GM19240 (cell line): ENCODE measurements at regions not wholly inside any gene's neighbourhood (a gene's known extent, or its start where the extent isn't known, plus 50 kb on each side); places are given as distances from the start of the nearest gene placed in this dataset.
"Not testable (repeated sequence)": the region's sequence is repeated elsewhere in the genome, so short reads cannot be mapped to it uniquely, and the experiment has no call there.

Source experiments
- DNase-seq: peaks from one replicate; pipeline ENCODE4 v3.0.0; 2011; ENCODE audit warnings: low spot score; ENCODE audit not compliant: insufficient read length

DNA sequence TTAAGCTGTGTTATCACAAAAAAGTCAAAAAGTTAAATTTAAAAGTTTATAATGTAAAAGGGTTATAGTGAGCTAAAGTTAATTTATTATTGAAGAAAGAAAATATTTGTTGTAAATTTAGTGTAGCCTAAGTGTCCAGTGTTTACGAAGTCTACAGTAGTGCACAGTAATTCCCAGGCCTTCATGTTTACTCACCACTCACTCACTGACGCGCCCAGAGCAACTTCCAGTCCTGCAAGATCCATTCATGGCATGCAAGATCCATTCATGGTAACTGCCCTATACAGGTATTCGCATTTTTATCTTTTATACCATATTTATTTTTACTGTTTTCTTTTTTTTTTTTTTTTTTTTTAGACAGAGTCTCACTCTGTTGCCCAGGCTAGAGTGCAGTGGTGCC is 69.5 kb downstream of the TPRA1 start:
- no peak for DNase-seq

DNA sequence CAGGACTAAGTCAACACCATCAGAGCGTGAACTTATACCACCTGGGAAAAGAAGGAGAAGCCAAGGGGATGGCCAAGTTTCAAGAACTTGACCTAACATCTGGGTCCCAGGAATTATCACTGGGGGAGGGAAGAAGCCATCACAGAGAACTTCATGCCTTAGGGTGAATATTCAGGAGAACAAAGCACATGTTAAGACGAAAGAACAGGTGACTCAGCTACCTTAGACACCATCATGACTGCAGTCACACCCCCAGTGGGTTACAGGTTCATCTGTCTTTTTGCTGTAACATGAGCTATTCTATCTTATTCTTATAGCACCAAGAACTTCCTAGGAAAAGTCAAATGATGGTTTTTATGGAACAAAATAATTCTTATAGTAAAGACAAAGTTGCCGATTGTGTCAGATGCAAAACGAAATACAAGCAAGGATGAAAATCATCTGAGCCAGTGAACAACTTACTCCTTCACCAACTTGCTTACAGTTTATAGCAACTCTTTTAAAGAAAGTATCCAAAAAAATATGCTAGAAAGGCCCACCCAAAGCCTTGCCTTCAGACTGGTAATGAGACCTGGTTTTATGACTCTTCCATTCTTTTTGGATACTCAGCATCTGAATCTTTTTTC is 72.0 kb downstream of the TPRA1 start:
- no peak for DNase-seq

DNA sequence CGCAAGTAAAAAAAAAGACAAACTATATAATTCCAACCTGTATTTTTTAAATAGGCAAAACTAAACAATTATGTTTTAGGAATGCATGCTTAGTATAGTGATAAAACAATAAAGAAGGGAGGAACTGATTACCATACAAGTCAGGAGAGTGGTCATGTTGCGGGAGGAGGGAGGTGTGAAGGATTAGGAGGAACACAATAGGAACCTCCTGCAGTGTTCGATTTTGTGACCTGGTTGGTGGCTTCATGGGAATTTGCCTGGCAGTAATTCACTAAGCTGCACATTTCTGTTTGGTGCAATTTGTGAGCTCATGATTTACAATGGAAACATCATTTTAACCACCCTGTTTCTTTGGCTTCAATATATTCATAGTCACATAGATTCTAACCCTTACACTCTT is 78.3 kb downstream of the TPRA1 start:
- DNase-seq, result no peak

DNA sequence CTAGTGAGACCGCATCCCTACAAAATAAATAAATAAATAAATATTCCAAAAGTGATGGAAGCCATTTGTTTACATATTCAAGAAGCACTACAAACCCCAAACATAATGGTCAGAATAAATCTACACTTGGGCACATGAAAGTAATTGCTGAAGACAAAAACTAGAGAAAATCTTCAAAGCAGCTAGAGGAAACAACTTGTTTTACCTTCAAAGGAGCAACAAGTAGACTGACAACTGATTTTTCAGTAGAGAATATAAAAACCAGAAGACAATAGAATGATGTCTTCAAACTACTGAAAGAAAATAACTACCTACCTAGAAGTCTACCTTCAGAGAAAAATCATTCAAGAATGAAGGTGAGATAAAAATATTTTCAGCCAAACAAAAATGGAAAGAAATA is 89.4 kb downstream of the TPRA1 start:
- no peak for DNase-seq

DNA sequence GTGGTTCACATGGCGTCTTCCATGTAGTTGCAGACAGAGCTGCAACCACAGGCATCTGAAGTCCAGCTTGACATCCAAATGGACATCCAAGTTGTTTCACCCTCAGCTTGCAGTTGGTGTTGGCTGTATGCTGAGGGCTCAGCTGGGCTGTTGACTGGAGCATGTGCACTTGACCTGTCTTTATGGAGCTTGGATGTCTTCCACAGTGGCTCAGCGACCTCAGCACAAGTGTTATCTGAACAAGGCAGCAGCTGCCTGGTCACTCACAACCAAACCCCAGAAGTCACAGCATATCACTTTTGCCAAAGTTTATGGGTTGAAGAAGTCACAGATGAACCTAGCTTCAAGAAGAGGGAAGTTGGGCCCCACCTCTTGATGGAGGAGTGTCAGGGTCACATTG is 92.9 kb downstream of the TPRA1 start:
- DNase-seq, result no peak

DNA sequence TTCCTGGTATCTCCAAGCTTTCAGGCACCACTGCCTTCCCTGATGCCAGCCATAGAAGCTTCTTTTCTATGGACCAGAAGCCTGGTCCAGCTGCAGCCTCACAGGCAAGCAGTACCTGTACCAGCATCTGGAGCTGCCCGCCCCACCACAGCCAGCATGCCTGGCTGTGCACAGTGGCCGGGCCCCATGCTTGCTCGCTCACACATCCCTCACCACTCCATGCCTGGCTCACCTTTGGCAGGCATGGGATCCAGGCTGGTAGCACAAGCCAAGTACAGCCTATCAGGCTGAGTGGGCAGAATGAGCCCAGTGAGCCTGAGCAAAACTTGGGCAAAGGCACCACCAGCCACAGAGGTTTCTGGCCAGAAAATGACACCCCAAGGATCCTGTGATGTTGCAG is 93.4 kb downstream of the TPRA1 start:
- no peak for DNase-seq

DNA sequence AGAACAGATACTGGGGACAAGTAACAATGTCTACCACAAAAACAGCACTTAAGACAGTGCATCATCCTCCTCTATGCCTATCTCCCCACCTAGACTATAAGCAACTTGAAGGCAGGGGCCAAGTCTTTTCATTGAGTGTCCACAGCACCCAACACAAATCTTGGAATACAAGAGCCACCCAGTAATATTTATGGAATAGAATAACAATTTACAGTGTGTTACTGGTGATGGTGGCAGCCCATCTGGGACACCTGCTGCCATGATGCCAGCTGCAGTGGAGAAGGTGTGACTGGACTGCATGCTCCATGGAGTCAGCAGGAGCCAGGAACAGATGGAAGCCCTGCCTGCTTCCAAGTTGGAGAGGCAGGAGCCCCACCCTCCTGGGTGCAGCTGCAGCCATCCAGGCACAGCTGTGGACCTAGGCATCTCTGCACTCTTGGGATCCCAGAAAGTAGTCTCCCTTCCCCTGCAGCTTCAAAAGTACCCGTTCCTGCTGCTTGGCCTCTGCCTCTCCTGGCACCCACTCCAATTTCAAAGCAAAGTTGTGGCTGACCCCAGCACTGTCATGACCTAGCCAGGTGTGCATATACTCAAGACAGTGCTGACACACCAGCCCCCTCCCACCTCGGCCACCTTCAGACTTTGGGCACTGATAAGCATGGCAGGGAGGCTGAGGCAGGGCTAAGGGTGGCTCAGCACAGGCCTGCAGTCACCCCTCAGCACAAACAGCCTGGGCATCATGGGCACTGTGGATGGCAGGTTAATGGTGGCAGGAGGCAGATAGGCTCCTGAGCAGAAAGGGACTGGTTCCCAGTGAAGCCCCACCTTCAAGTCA is 94.5 kb downstream of the TPRA1 start:
- no peak for DNase-seq

DNA sequence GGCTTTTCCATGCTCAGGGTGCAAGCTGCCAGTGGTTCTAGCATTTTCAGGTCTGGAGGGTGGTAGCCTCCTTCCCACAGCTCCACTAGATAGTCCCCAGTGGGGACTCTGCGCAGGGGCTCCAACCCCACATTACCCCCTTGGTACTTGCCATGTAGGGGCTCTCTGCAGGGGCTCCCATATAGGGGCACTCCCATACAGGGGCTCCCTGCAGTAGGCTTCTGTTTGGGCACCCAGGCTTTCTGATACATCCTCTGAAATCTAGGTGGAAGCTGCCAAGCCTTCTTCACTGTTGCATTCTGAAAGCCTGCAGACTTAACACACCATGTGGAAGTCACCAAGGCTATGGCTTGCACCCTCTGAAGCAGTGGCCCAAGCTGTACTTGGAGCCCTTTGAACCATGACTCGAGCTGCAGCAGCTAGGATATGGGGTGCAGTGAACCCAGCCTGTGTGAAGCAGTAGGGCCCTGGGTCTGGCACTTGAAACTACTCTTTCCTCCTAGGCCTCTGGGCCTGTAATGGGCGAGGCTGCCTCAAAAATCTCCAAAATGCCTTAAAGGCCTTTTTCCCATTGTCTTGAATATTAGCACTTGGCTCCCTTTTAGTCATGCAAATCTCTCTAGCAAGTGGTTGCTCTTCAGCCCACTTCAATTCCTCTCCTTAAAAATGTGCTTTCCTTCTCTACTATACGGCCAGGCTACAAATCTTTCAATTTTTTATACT is 96.4 kb downstream of the TPRA1 start:
- DNase-seq, result no peak

DNA sequence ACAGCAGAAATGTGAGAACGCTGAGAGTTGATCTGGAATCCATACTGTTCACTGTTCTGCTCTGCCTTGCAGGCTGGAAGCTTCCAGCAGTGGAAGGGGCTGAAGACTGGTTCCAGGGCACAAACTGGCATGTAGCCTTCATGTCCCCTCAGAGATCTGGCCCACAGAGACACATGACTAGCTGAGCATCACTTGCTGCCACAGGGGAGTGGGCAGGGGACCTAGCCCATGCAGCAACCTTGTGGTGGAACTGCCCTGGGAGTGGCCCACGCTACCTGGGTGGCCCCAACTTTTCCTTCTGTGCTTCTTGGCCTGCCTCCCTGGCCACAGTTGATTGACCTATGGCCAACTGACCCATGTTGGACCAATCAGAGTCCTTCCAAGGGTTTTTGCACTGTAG is 98.1 kb downstream of the TPRA1 start:
- DNase-seq, result no peak

DNA sequence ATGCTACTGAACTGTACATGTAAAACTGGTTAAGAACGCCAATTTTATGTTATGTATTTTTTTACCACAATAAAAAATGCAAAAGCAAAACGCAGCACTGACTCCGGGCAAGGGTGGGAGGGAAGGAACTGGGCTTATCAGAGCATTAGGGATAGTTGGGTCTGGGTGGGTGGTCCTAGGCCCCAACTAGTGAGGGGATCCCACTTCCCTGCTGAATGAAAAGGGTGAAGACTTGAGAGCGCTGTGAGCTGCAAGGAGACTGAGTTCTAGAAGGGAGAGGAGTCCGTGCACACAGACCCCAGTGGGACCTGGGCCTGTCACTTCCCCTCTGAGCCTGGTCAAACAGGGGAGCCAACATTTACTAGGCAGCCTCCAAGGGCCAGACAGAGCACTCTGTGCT is 98.6 kb downstream of the TPRA1 start:
- no peak for DNase-seq

DNA sequence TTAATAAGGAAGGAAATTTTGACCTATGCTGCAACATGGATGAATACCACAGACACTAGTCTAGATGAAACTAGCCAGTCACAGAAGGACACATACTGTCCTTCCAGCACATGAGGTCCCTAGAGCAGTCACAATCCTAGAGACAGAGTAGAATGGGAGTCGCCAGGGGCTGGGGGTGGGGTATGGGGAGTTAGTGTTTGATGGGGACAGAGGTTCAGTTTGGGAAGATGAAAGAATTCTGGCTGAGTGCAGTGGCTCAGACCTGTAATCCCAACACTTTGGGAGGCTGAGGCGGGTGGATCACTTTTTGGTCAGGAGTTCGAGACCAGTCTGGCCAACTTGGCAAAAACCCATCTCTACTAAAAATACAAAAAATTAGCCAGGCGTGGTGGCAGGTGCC is 99.2 kb downstream of the TPRA1 start:
- DNase-seq, result no peak

DNA sequence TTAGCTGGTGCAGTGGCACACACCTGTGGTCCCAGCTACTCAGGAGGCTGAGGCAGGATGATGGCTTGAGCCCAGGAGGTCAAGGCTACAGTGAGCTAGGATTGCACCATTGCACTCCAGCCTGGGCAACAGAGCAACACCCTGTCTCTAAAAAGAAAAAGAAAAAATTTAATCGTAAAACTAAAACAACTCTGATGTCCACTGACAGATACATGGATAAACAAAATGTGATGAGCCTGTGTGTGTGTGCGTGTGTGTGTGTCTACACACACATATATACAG is 99.6 kb downstream of the TPRA1 start:
- not testable (repeated sequence) for DNase-seq

DNA sequence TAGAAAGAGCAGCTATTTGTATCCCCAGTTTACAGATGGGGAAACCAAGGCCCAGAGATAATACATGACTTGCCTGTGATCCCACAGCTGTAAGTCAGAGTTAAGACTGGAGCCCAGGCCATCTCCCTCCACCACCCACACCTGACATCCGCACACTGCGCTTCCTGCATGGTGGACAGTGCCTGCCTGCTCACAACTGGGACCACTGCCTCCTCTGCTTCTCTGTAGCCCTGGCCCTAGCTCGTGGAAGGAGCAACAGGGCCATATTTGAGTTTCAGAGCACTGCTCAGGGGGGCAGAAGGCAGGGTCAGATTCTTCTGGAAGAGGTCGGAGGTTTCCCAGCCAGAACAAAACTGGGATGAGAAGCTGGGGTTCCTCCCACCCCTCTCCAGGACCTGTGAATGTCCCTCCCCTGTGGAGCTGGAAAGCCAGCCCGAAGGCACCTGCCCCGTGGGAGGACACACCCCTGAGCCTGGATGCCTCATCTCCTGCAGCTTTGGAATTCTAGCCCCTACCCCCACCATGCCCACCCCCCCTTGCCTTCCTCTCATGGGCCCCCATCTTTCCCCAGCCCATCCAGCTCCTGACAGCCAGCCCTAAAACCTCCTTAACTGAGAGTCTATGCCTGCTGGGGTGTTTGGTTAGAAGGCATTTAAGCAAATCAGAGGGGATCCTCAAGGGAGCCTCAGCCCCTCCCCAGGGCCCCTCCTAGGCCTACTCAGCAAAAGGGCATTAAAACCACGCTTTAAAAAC is 100.1 kb downstream of the TPRA1 start:
- no peak for DNase-seq

DNA sequence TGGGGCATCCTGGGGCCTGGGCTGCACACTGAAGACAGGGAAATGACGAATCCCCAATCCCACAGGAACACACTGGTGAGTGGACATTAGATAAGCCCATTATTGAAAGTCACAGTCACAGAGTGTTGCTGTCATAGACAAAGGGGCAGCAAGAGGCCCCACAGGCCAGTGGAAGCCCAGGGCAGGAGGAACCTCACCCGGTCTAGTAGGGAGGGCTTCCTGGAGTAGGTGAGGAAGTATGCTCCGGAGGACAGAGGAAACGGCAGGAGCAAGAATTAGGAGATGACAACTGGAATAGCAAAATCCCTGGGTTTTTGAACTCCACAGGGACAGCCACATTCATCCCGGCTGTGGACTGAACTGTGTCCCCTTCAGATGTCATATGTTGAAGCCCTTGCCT is 101.2 kb downstream of the TPRA1 start:
- no peak for DNase-seq

DNA sequence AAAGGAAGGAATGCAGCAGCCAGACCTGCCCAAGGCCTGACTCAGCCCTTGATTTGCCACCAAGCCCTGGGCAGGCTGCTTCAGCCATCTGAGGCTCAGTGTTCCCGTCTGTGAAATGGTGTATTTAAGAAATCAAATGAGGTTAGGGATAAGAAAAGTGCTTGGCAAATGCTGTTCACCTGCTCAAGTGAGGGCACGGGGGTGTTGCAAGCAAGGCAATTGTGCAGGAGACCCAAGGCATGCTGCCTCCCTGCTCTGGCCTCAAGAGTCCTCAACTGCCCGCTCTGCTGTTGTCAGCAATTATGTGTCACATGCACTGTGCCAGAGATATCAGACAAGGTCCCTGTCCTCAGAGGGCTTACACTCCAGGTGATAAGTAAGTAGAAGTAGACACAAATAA is 101.8 kb downstream of the TPRA1 start:
- DNase-seq, result no peak

DNA sequence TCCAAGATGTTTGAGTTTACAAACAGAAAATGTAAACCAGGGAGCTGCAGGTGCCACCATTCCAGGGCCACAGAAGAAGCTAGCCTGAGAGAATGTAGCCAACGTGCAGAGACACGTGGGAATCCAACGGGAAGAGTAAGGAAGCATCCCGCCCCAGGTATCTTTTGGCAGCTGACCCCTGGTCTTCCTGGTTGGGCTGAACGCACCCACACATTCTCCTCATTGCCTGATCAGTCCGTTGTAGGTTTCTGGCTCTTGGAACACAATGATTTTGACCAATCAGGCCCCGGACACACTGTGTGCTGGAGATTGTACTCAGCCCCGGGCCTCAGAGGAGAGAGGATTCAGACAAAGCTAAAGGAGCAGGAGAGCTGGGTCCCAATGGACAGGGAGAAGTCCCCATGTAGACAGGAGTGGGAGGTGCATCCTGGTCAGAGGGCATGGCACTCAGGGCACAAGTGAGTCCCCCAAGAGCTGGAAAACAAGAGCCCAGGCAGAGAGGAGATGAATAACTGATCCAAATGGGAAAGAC is 102.3 kb downstream of the TPRA1 start:
- no peak for DNase-seq

DNA sequence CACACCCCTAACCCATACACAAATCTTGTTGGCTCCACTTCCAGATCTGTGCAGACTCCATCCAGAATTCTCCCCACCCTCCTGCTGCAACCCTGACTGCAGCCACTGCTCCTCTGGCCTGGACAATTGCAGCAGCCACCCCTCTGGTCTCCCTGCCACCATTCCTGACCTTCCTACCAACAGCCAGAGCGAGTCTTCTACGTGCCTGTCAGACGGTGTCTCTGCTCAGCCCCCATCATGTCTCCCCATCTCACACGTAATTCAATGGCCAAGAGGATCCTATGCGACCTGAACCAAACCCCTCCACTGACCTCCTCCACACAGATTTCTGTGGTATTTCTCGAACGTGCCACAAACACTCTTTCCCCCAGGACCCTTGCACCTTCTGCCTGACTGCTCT is 103.3 kb downstream of the TPRA1 start:
- DNase-seq, result no peak

DNA sequence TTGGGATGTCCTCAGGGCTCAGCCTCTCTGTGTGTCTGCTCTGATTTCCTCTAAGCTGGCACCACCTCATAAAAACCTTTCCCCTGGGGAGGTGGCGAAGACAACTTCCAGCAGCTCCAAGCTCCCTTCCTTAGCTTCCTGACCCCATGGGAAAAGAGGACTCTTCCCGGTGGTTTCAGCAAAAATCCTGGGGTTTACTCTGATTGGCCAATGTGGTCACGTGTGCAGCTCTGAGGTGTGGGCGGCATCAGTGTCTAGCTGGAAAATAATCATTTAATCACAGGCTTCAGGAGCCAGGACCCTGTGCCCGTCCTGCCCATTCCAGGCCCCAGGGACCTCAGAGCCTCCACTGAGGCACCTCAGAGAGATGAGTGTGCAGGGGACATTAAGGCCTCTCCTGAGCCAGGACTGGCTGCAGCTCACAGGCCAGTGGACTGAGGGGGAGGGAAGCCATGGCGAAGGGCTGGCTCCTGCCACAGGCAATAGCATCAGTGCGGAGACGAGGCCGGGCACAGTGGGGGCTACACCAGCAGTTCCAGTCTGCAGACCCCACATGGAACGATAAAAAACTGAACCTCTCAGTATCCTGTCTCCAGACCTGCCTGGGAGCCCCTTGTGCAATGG is 104.1 kb downstream of the TPRA1 start:
- DNase-seq, result no peak

DNA sequence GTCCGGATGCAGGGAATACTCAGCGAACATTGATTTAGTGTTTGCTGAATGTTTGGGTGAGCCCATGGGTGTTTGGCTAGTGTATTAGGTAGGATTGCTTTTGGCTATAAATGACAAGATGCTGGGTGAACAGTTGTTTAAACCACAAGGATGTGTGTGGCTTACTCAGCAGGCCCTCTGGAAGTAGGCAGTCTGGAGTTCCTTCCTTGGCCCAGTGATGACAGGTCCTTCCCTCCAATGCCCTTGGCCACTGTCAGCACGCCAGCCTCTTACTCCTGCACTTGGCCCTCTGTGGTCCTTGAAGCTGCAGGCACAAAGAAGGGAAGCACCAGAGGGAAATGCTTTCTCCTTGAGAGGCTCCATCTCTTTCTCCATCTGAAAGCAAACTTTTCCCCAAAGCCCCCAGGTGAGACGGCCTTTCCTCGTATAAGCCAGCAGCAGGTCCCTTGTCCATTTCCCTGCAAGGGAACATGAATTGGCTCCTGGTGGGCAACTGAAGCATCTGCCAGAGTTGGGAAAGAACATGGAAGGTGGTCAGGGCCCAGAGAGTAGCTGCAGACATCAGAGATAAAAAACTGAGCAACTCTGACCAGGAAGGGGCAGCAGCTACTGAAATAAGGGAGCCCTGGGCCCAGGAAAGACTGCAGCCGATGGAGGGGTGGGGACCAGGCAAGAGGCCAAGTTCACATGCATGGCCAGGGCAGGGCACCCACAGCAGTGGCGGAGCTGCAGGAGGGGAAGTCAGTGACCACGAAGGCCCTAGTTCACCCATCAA is 105.0 kb downstream of the TPRA1 start:
- DNase-seq, result no peak

DNA sequence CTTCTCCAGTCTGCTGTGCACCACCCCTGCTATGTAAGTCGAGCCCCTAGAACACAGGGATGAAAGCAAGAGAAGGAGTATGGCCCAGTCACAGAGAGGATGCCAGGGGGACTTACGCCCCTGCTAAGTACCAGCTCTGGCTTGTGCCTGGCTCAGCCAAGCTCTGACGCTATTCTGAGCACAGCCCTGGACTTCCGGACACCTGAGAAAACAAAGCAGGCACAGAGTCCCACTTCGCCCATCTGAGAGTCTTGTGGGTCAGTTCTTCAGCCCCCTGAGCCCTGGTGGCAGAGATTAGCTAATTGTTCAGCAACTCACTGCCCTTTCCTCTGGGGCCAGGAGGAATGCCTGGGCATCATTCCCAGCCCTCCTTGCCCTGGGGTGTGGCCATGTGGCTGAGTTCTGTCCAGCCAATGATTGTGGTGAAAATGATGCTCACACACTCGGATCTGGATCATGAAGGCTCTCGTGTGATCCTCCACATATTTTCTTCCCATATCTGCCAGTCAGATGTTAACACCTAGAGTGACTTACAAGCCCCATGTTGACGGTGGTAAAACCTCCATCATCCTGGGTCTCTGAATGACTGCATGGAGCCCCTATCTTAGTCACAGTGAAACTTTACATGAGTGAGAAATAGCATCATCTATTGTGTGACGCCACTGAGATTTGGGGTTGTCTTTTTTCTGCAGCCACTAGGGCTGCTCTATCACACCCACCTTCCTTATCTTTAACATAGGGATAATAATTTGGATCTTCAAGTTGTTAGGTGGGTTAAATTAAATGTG is 105.7 kb downstream of the TPRA1 start:
- no peak for DNase-seq
